Esophagus (tissue), 2 donors: ENCODE measurements at regions not wholly inside any gene's neighbourhood (a gene's known extent, or its start where the extent isn't known, plus 50 kb on each side); places are given as distances from the start of the nearest gene placed in this dataset.

ENCODE experiments used
- H3K27ac ChIP-seq, 2 donors: one replicate each; pipeline ENCODE4 v1.5.1; 2013; ENCODE audit warnings: low read depth in 2 of 2, mild to moderate bottlenecking in 2 of 2, inconsistent platforms in 1 of 2, low read length in 1 of 2, moderate library complexity in 1 of 2
- H3K27me3 ChIP-seq, 2 donors: one replicate each; pipeline ENCODE4 v1.6.1; 2013; ENCODE audit warnings: low read length in 2 of 2, control low read depth in 1 of 2, mild to moderate bottlenecking in 1 of 2; ENCODE audit not compliant: insufficient read depth in 2 of 2, control insufficient read depth in 1 of 2
- H3K36me3 ChIP-seq, 2 donors: one replicate each; pipeline ENCODE4 v1.6.1; 2013; ENCODE audit warnings: low read length in 1 of 2; ENCODE audit not compliant: control insufficient read depth in 2 of 2, insufficient read depth in 2 of 2
- H3K4me1 ChIP-seq, 2 donors: one replicate each; pipeline ENCODE4 v1.6.1; 2013; ENCODE audit warnings: low read length in 1 of 2; ENCODE audit not compliant: control insufficient read depth in 2 of 2, insufficient read depth in 2 of 2
- H3K4me3 ChIP-seq, 2 donors: one replicate each; pipeline ENCODE4 v1.5.1; 2013; ENCODE audit warnings: low read length in 2 of 2, mild to moderate bottlenecking in 2 of 2, low read depth in 1 of 2, moderate library complexity in 1 of 2
- H3K9me3 ChIP-seq, 2 donors: one replicate each; pipeline ENCODE4 v1.6.1; 2013; ENCODE audit warnings: mild to moderate bottlenecking in 2 of 2, low read depth in 1 of 2, low read length in 1 of 2, moderate library complexity in 1 of 2; ENCODE audit not compliant: control insufficient read depth in 2 of 2, insufficient read depth in 1 of 2
- WGBS, 2 donors: extraction: QIAGEN DNeasy Blood & Tissue Kit; methylation state at CpG; one replicate each; pipeline ENCODE4 v1.1.7; 2013; 5-methylcytosine and 5-hydroxymethylcytosine counted together
- donor health status: healthy with polysubstance abuse.
- donor health status: Bipolar disorder and iron deficiency.

- Histone ChIP-seq H3K9me3 (no peaks in the 10 kb centered on the region), H3K36me3 (no peaks in the 10 kb centered on the region), H3K27ac (no peak overlapping the region), H3K4me1 (peaks cover 0 to 2% of the 10 kb centered on the region in 2 donors), H3K4me3 (no peak overlapping the region), H3K27me3 (no peaks in the 10 kb centered on the region)
- WGBS, 2 donors: 58 to 61% methylated on average over 1 of the region's 1 CpG
These were observed 380.3 kb downstream of the RND3 start for GRCh38 chr2:150107170-150107569.

DNA sequence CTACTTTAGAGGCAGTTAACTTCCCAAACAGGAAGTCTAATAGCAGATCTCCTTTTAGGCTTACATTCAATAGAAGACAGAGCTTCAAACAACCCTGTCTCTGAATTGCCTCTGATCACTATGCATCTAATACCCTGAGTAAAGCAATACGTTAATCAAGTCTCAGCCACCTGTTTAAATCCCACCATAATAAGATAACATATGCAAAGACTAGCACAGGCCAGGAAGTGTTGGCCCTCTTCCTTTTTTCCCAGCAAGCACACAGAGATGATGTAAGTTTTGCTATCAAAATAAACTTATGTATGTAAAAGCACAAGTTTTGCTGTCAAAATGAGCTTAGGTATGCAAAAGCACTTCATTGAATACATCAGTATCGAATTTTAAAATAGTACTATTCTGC is 385.5 kb downstream of the RND3 start:
- Histone ChIP-seq H3K4me3 (no peak overlapping the region), H3K9me3 (no peaks in the 10 kb centered on the region), H3K27ac (no peak overlapping the region), H3K36me3 (no peaks in the 10 kb centered on the region), H3K4me1 (no peaks in the 10 kb centered on the region), H3K27me3 (no peaks in the 10 kb centered on the region)
- 76 to 88% methylated on average over 2 of the region's 2 CpGs for whole genome bisulfite sequencing, 2 donors

GRCh38 chr2:150100834-150101233 is 386.6 kb downstream of the RND3 start:
- Histone ChIP-seq H3K36me3 (no peaks in the 10 kb centered on the region), H3K4me1 (no peaks in the 10 kb centered on the region), H3K9me3 (no peaks in the 10 kb centered on the region), H3K27me3 (no peaks in the 10 kb centered on the region), H3K4me3 (no peak overlapping the region), H3K27ac (no peak overlapping the region)

DNA sequence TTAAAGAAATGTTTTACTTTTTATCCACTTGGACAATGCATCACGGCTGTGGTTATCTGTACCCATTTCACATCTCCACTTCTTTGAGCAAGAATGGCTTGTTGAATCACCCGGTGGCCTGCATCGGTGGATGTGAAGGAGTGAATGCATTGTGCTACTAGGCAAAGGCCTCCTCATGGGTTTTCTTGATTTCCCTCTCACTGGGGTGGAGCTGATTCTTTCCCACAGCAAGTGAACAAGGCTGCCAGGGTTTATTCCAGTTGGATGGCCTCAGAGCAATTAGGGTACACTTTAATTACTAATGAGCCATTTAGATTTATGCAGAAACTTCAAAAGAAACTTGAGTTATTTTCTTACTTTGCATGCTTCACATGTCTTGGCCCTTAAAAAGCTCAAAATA is 387.1 kb downstream of the RND3 start:
- Histone ChIP-seq H3K27me3 (no peaks in the 10 kb centered on the region), H3K27ac (no peak overlapping the region), H3K4me3 (no peak overlapping the region), H3K36me3 (no peaks in the 10 kb centered on the region), H3K4me1 (no peaks in the 10 kb centered on the region), H3K9me3 (no peaks in the 10 kb centered on the region)
- WGBS, 2 donors: 88 to 96% methylated on average over 3 of the region's 3 CpGs

- Histone ChIP-seq H3K9me3 (no peaks in the 10 kb centered on the region), H3K4me3 (no peak overlapping the region), H3K36me3 (no peaks in the 10 kb centered on the region), H3K4me1 (no peaks in the 10 kb centered on the region), H3K27ac (no peak overlapping the region), H3K27me3 (no peaks in the 10 kb centered on the region)
These were observed 387.7 kb downstream of the RND3 start for GRCh38 chr2:150099805-150100204.

GRCh38 chr2:150097901-150098531 is 389.5 kb downstream of the RND3 start:
- Histone ChIP-seq H3K9me3 (no peaks in the 10 kb centered on the region), H3K27me3 (no peaks in the 10 kb centered on the region), H3K27ac (peak overlapping the region in 1 of 2 donors; percentile 26), H3K36me3 (no peaks in the 10 kb centered on the region), H3K4me1 (no peaks in the 10 kb centered on the region), H3K4me3 (no peak overlapping the region)
- 19 to 21% methylated on average over 1 of the region's 1 CpG for WGBS, 2 donors

- Histone ChIP-seq H3K4me3 (no peak overlapping the region), H3K27me3 (no peaks in the 10 kb centered on the region), H3K9me3 (no peaks in the 10 kb centered on the region), H3K36me3 (no peaks in the 10 kb centered on the region), H3K4me1 (no peaks in the 10 kb centered on the region), H3K27ac (peak overlapping the region in 1 of 2 donors; percentile 26)
- WGBS, 2 donors: 92 to 93% methylated on average over 3 of the region's 3 CpGs
These were observed 390.1 kb downstream of the RND3 start for GRCh38 chr2:150097402-150097801.

- no peak overlapping the region for H3K4me3 ChIP-seq
- no peaks in the 10 kb centered on the region for H3K4me1 ChIP-seq
- WGBS, 2 donors: 55 to 59% methylated on average over 3 of the region's 3 CpGs
These were observed 391.9 kb downstream of the RND3 start for GRCh38 chr2:150095361-150096095.

GRCh38 chr2:150091846-150092245 is 395.6 kb downstream of the RND3 start:
- H3K36me3 ChIP-seq: no peaks in the 10 kb centered on the region
- WGBS, 2 donors: 89 to 93% methylated on average over 4 of the region's 4 CpGs
- no peak overlapping the region for H3K27ac ChIP-seq
- H3K9me3 ChIP-seq: no peaks in the 10 kb centered on the region
- H3K4me3 ChIP-seq: no peak overlapping the region
- no peaks in the 10 kb centered on the region for H3K4me1 ChIP-seq
- no peaks in the 10 kb centered on the region for H3K27me3 ChIP-seq

More at GRCh38 chr2:150095361-150096095, 391.9 kb downstream of the RND3 start:
- Histone ChIP-seq H3K27me3 (no peaks in the 10 kb centered on the region), H3K36me3 (no peaks in the 10 kb centered on the region), H3K27ac (no peak overlapping the region), H3K9me3 (no peaks in the 10 kb centered on the region)

- Histone ChIP-seq H3K27ac (no peak overlapping the region), H3K4me1 (no peaks in the 10 kb centered on the region), H3K4me3 (no peak overlapping the region), H3K27me3 (no peaks in the 10 kb centered on the region), H3K9me3 (no peaks in the 10 kb centered on the region), H3K36me3 (no peaks in the 10 kb centered on the region)
- WGBS, 2 donors: 64% methylated on average over 1 of the region's 1 CpG
These were observed 397.4 kb downstream of the RND3 start for GRCh38 chr2:150090031-150090430.
